OCI-LY3 (cell line): ENCODE measurements at regions not wholly inside any gene's neighbourhood (a gene's known extent, or its start where the extent isn't known, plus 50 kb on each side); places are given as distances from the start of the nearest gene placed in this dataset.

Experiments used
- H2AFZ ChIP-seq: fragments of 200-600, 300-600 bp; shearing (Covaris generic); 2 replicates; pipeline ENCODE4 v1.6.0; 2014; ENCODE audit warnings: antibody characterized with exemption, low read depth, low read length
- H3K27ac ChIP-seq: fragments of 200-600, 300-600 bp; sonication (generic); 2 replicates; pipeline ENCODE4 v1.5.1; 2014; ENCODE audit warnings: mild to moderate bottlenecking, low read length, moderate library complexity, mixed read lengths
- H3K27me3 ChIP-seq: fragments of 200-600, 300-600 bp; sonication (generic); 2 replicates; pipeline ENCODE4 v1.6.1; 2014; ENCODE audit warnings: low read depth, low read length, mixed read lengths
- H3K36me3 ChIP-seq: fragments of 200-600, 300-600 bp; sonication (generic); replicated peaks from 2 replicates; pipeline ENCODE3; 2014; ENCODE audit warnings: low read depth, low read length, mixed read lengths
- H3K4me1 ChIP-seq: fragments of 300-600, 200-600 bp; sonication (generic); 2 replicates; pipeline ENCODE4 v1.6.1; 2014; ENCODE audit warnings: low read length, mixed read lengths
- H3K4me2 ChIP-seq: fragments of 200-600, 300-600 bp; sonication (generic); 2 replicates; pipeline ENCODE4 v1.6.1; 2014; ENCODE audit warnings: low read length, mixed read lengths
- H3K4me3 ChIP-seq: fragments of 300-600, 200-600 bp; sonication (generic); 2 replicates; pipeline ENCODE4 v1.5.1; 2014; ENCODE audit warnings: antibody characterized with exemption, mild to moderate bottlenecking, low read length, moderate library complexity
- H3K79me2 ChIP-seq: fragments of 300-600, 200-600 bp; shearing (Covaris generic); 2 replicates; pipeline ENCODE4 v1.6.1; 2014; ENCODE audit warnings: mild to moderate bottlenecking, low read length, mixed read lengths
- H3K9ac ChIP-seq: fragments of 300-600, 200-600 bp; shearing (Covaris generic); 2 replicates; pipeline ENCODE4 v1.6.0; 2014; ENCODE audit warnings: mild to moderate bottlenecking, low read length, moderate library complexity
- H3K9me3 ChIP-seq: fragments of 200-600, 300-600 bp; shearing (Covaris generic); 2 replicates; pipeline ENCODE4 v1.6.1; 2014; ENCODE audit warnings: low read length, mixed read lengths; ENCODE audit not compliant: insufficient read depth
- H4K20me1 ChIP-seq: fragments of 200-600, 300-600 bp; sonication (generic); 2 replicates; pipeline ENCODE4 v1.6.1; 2016; ENCODE audit warnings: low read length, mixed read lengths; ENCODE audit not compliant: insufficient read depth
- EZH2phosphoT487 ChIP-seq: fragments of 200-600 bp; shearing (Covaris generic); IDR thresholded peaks from 2 replicates; pipeline ENCODE4 v1.6.1; 2018; ENCODE audit warnings: antibody characterized with exemption, mixed run types, low read depth
- TF ChIP-seq, protein P1 (sequence below): fragments of 200-600, 300-600 bp; sonication (generic); IDR thresholded peaks from 2 replicates; pipeline ENCODE4 v1.5.1; 2014; ENCODE audit warnings: antibody characterized with exemption, low read length, low read depth

GRCh38 chr7:142431491-142431890, 173.6 kb upstream of the PRSS58 start:
- no peaks in the 10 kb centered on the region for H4K20me1 ChIP-seq
- TF ChIP-seq, protein P1, sequence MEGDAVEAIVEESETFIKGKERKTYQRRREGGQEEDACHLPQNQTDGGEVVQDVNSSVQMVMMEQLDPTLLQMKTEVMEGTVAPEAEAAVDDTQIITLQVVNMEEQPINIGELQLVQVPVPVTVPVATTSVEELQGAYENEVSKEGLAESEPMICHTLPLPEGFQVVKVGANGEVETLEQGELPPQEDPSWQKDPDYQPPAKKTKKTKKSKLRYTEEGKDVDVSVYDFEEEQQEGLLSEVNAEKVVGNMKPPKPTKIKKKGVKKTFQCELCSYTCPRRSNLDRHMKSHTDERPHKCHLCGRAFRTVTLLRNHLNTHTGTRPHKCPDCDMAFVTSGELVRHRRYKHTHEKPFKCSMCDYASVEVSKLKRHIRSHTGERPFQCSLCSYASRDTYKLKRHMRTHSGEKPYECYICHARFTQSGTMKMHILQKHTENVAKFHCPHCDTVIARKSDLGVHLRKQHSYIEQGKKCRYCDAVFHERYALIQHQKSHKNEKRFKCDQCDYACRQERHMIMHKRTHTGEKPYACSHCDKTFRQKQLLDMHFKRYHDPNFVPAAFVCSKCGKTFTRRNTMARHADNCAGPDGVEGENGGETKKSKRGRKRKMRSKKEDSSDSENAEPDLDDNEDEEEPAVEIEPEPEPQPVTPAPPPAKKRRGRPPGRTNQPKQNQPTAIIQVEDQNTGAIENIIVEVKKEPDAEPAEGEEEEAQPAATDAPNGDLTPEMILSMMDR = no peak
- no peaks in the 10 kb centered on the region for H3K36me3 ChIP-seq
- no peak overlapping the region for H2AFZ ChIP-seq
- H3K27ac ChIP-seq = no peak overlapping the region
- no peaks in the 10 kb centered on the region for H3K79me2 ChIP-seq
- no peak overlapping the region for H3K9ac ChIP-seq
- H3K4me3 ChIP-seq = no peak overlapping the region
- peaks cover 6% of the 10 kb centered on the region for H3K4me1 ChIP-seq
- H3K9me3 ChIP-seq = no peaks in the 10 kb centered on the region
- no peak overlapping the region for H3K4me2 ChIP-seq
- peaks cover 12% of the 10 kb centered on the region; the same call in 1 of the 2 replicates for H3K27me3 ChIP-seq

GRCh38 chr7:142428094-142428493, 170.2 kb upstream of the PRSS58 start:
- Histone ChIP-seq H4K20me1 (no peaks in the 10 kb centered on the region), H3K27ac (no peak overlapping the region), H3K27me3 (peaks cover 12% of the 10 kb centered on the region; the same call in 1 of the 2 replicates), H3K79me2 (no peaks in the 10 kb centered on the region), H3K4me3 (no peak overlapping the region), H3K9me3 (no peaks in the 10 kb centered on the region), H3K4me1 (peaks cover 6% of the 10 kb centered on the region), H3K36me3 (no peaks in the 10 kb centered on the region), H3K9ac (no peak overlapping the region), H2AFZ (no peak overlapping the region), H3K4me2 (no peak overlapping the region)
- no peak for TF ChIP-seq EZH2phosphoT487
- TF ChIP-seq, protein P1 = no peak

- no peak overlapping the region for H3K27ac ChIP-seq
- no peak overlapping the region for H3K4me3 ChIP-seq
- no peaks in the 10 kb centered on the region for H3K79me2 ChIP-seq
- TF ChIP-seq, protein P1 = no peak
- TF ChIP-seq EZH2phosphoT487 = no peak
- H3K9me3 ChIP-seq = no peaks in the 10 kb centered on the region
- H3K9ac ChIP-seq = no peak overlapping the region
- H2AFZ ChIP-seq = no peak overlapping the region
- no peaks in the 10 kb centered on the region for H4K20me1 ChIP-seq
- peaks cover 14% of the 10 kb centered on the region; the same call in 1 of the 2 replicates for H3K27me3 ChIP-seq
- no peak overlapping the region for H3K4me2 ChIP-seq
- H3K4me1 ChIP-seq = peaks cover 6% of the 10 kb centered on the region
- H3K36me3 ChIP-seq = no peaks in the 10 kb centered on the region
These were observed 167.4 kb upstream of the PRSS58 start for GRCh38 chr7:142425281-142425680.

DNA sequence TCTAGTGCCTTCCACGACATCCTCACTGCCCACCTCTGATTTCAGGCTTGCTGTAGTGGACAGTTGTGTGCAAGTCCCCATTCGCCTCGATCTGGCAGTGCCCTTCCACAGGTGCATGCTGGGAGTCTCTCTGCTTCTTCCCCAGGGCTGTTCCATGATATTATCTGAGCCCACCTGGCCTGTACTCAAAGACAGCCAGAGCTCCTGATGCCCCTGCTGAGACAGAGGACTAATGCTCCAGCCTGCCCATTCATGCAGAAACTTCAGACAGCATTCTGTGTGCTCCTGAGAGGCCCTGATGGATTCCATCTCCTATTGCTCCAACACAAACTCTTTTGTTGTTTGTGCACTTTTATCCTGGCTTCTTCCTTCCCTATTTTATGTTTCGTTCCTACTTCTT, 164.8 kb upstream of the PRSS58 start:
- Histone ChIP-seq H3K4me2 (no peak overlapping the region), H3K27me3 (peaks cover 10% of the 10 kb centered on the region; the same call in 1 of the 2 replicates), H3K4me3 (no peak overlapping the region), H3K4me1 (no peaks in the 10 kb centered on the region), H4K20me1 (no peaks in the 10 kb centered on the region), H3K79me2 (no peaks in the 10 kb centered on the region), H3K36me3 (no peaks in the 10 kb centered on the region), H2AFZ (no peak overlapping the region), H3K27ac (no peak overlapping the region), H3K9ac (no peak overlapping the region), H3K9me3 (no peaks in the 10 kb centered on the region)
- TF ChIP-seq, protein P1 = no peak
- TF ChIP-seq EZH2phosphoT487 = no peak
